GDM1 (cell line): ENCODE measurements at regions not wholly inside any gene's neighbourhood (a gene's known extent, or its start where the extent isn't known, plus 50 kb on each side); places are given as distances from the start of the nearest gene placed in this dataset.
A peak's percentile ranks its signal among the peaks of the same experiment; 100 is the strongest.
"Not testable (repeated sequence)": the region's sequence is repeated elsewhere in the genome, so short reads cannot be mapped to it uniquely, and the experiment has no call there.

Source experiments
- DNase-seq: peaks from one replicate; lab custom pipeline; 2025; lab: John Stamatoyannopoulos, UW

DNA sequence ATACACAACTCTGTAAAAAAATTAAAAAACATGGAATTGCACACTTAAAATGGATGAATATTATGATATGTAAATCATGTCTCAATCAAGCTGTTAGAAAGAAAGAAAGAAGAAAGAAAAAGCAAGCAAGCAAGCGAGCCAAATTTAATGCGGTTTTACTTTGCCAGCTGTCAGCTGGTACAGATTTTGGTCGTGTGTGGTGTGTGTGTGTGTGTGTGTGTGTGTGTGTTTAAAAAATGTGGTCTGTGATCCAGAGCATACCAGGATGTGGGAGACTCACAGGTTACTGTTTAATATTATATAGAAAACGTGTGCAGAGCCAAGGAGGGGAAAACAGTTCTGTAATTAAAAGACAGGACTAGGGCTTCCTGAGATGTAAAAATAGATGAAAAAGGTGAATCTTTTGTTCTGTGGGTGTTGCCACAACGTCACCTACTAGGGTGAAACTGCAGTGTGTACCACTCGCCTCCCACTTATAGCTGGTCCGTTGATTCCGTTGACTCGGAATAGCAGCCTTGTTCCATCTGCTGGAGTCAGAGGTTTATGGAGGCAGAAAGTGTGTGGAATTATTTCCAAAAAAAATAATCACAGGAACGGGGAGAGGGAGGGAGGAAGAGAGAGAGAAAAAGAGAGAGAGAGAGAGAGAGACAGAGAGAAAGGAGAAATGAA is 197.7 kb downstream of the BCAS1 start:
- DNase-seq, result no peak

DNA sequence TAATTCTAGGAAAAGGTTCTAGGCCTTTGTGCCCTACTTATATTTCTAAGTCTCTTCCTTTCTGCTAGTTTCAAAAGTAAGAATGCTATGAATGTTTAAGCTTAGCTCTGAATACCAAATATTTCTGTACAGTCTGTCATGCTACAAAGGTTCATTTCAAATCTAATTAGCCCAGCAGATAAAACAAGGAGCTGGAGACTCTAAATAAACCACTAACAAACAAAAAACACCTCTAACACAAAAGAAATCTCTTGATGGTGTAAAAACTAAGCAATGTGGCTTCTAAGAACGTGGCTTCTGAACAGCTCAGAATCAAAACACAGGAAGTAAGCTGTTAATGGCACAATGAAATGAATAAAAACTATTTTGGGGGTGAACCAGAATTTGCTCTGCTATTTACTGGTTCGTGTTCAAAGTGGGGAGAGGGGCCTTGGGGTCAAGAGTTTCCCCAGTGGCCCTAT is 198.3 kb downstream of the BCAS1 start:
- DNase-seq, result no peak

- no peak for DNase-seq
Measured at GRCh38 chr20:53871541-53871940, 198.9 kb downstream of the BCAS1 start.

- DNase-seq, result no peak
Measured at GRCh38 chr20:53870426-53871315, 199.7 kb downstream of the BCAS1 start.

GRCh38 chr20:53869466-53870258 is 200.7 kb downstream of the BCAS1 start:
- DNase-seq, result peak; percentile 65

- no peak for DNase-seq
Measured at GRCh38 chr20:53867741-53868351, 202.5 kb downstream of the BCAS1 start.

DNA sequence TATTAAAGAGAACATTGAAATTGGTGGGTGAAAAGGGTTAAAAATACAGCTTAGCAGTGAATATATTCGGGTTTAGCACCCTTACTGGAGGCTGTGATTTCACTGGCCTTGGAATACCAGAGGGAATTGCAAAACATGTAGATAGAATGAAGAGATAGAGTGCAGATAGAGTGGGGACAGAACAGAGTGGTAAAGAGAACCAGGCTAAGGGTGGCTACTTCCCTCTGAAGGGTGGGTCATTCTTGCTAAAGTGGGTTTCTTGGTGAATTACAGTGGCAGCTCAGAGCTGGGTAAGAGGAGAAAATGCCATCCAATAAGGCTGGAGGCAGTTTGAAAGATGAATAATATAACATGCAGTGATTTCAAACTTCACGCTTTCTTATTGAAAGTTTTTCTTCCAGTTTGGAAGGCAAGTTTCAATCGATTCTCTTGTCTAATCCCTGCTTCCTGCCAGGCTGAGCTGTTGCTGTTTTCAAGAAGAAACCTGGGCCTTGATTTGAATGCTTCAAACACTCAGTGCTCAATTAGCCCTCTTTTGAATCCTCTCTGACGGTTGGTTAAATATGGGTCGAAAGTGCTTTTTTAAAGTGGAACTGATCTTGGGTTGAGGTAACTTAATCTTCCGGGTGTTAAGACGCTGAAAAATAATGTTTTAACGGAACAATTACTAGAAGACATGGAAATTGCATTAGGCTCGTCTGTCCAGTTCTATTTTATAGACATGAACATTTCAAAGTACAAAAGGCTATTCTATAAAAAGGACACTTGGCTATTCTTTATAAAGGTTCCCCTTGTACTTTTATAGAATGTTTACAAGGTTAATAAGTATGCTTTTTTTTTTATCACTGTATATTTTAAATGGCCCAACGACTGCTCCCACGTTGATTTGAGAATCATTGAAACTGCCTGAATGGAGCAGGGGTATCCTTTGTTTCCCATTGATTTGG is 203.3 kb downstream of the BCAS1 start:
- no peak for DNase-seq

DNA sequence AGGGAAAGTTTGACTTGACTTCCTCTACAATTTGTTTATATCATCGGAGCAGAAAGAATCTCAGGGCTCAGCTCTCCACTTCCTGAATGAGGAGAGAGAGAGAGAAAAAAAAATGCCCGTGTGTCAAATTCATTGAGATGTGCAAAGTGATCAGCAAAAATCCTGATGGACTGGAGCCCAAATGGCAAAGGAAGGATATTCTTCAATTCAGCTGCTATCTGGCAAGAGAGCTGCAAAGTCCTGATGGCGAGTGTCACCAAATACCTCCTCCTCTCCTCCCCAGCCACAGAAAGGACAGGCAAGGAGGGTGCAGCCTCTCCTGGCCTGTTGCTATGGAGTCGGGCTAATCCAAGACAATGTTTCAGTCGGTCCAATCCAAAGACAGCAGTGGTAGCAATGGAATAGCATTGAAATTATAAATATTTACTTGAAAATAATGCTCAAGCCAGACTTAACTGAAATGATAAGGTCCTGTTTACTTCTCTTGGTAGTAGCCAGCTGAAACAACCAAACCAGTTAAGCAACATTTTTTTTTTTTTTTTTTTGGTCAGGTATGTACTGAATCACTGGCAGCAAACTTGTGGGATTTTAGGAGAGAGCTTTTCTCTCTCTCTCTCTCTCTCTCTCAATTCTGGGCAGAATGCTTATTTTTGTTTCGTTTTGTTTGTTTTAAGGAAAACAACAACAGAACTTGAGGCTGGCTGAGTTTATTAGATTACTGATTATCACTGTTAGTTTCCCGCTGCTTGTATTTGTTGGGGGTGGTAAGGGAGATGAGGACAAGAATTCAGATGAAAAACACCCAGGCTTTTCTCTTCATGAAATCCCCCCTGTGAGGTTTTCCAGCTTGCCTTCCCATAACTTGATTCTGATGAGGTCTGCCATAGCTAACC is 204.2 kb downstream of the BCAS1 start:
- no peak for DNase-seq

DNA sequence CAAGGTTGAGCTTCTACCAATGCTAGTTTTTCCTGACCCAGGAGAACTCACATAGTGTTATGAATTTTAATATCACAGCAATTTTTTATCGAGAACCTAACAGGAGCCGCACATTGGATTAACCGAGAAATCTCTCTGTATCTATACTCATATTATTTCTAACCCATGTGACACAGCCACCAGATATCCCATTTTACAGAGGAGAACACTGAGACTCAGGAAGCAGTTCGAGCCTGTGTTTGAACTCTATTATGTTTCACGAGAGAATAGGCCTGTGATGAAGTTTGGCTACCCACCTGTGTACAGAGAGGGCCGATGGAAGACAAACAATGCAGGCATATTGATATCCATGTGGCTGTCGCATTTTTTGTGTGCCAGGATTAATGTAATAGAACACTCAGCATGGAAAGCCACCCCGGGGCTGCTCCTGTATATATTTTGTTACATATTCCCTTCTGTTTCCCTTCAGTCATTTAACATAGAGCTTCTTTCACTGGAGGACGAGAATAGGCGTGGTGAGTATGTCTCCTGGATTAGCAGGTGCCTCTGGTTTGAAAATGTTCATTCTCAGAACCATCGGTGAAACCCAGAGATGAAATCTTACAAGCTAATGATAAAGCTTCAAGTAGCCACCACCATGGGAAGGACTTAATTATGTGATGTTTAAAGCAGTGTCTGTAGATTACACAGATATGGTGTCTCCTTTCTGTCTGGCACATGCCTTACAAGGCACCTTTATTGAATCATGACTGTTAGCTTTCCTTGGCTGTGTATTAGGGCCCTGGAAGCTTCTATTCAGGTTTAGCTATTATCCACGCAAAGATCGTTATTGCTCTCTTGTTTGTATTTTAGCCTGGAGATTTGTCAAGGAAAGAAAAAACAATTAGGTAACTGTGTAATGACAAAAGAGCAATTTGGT is 205.4 kb downstream of the BCAS1 start:
- not testable (repeated sequence) for DNase-seq

DNA sequence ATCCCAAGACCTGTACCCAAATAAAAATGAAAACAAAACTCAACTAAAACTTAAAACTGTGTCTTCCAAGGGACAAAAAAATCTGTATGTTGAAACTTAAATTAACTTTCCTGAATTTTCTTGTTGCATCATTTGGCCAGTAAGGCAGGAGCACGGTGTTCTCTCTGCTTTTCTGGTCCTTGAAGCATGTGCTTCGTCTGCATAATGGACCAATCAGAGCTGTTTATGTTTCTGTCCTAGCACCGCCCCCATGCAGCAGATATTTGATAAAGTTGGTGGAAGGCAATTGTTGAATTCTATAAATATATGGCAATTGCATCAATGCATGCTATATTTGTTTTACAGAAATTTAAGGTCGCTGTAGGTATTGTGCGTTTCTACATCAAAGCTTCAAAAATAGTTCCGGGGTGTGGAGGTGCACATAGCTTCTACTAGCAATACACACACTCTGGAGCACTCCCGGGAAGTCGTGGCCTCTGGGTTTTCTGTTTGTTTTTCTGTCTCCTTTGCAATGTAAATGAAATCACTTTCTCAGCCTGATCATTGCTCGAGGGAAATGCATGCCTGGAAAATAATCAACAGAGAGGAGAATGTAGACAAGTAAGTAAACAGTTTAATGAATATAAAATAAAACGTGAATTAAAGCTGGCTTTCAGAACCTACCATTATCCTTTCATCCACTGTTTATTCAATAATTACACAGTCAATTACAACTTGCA is 206.3 kb downstream of the BCAS1 start:
- not testable (repeated sequence) for DNase-seq

- not testable (repeated sequence) for DNase-seq
Measured at GRCh38 chr20:53863535-53863922, 206.9 kb downstream of the BCAS1 start.

DNA sequence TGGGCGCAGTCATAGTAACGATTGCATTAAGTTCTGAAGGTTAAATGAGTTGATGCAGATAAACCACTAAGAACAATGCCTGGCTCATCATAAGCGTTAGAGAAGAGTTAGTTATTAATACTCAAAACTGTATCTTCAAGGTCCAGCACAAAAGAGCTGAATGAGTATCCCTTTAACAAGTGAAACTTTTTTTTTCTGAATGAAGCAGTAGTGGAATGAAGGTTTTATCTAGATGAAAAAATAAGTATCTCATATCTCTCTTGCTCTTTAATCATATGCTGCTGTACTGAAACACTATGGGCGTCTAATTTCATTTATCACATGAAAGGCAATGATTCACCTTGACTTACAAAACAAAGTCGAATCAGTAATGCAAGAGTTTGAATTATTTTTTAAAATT is 207.4 kb downstream of the BCAS1 start:
- not testable (repeated sequence) for DNase-seq

GRCh38 chr20:53862490-53862889 is 207.9 kb downstream of the BCAS1 start:
- not testable (repeated sequence) for DNase-seq

- DNase-seq, result not testable (repeated sequence)
Measured at GRCh38 chr20:53862136-53862397, 208.3 kb downstream of the BCAS1 start.

DNA sequence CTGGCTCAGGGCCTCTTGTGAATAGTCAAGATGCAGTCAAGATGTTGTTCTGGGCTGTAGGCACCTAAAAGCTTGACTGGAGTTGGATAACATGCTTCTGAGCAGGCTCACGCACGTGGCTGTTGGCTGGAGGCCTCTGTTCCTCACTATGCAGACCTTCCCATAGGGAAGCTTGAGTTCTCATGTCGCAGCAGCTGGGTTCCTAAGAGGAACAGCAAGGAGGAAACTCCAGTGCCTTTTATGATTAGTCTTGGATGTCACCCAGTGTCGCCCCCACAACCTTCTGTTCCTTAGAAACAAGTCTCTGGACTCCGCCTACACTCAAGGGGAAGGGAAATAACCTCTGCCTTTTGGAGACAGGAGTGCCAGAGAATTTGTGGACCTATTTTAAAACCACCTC is 210.7 kb downstream of the BCAS1 start:
- DNase-seq, result no peak

GRCh38 chr20:53859009-53859408 is 211.4 kb downstream of the BCAS1 start:
- not testable (repeated sequence) for DNase-seq

DNA sequence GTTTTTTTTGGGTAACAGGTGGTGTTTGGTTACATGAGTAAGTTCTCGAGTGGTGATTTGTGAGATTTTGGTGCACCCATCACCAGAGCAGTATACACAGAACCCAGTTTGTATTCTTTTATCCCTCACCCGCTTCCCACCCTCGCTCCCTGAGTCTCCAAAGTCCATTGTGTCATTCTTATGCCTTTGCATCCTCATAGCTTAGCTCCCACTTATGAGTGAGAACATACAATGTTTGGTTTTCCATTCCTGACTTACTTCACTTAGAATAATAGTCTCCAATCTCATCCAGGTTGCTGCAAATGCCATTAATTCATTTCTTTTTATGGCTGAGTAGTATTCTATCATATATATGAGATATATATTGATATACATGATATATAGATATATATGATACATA is 211.9 kb downstream of the BCAS1 start:
- not testable (repeated sequence) for DNase-seq

DNA sequence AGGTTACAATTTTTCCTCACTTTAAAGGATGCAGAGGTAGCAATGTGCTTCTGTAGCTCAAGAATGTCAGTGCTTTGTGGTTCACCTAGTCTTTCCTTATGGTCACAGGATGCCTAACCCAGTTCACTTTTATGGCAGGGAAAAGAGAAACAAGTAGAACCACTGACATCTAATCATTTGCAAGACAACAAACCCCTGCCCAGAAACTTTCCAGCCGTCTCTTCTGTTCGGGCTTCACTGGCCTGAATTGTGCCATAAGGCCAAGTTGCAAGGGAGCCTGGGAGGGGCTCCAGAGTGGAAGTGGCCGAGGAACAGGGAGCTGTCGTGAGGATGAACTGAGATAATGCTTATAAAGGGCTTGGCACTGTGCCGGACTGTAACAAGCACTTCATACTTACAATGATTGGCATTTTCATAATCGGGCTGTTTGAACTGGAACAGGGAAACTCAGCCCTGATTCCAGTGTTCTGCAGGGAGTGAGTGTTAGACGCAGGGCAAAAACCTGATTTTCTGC is 212.6 kb downstream of the BCAS1 start:
- no peak for DNase-seq
